GM23338 (cell line): ENCODE measurements at regions not wholly inside any gene's neighbourhood (a gene's known extent, or its start where the extent isn't known, plus 50 kb on each side); places are given as distances from the start of the nearest gene placed in this dataset.

ENCODE experiments used
- ATAC-seq: fragments of 200-7000 bp; cut with Tn5 transposase; 3 replicates; pipeline ENCODE4 v1.9.1; 2020
- DNase-seq: peaks from one replicate; pipeline ENCODE4 v3.0.0-alpha.2; 2015; ENCODE audit warnings: low spot score
- H2AFZ ChIP-seq: fragments of 200-600 bp; sonication (generic); 2 replicates; pipeline ENCODE4 v1.8.0; 2016; ENCODE audit warnings: antibody characterized with exemption, mild to moderate bottlenecking, moderate library complexity
- H3F3A ChIP-seq: fragments of 200-600 bp; sonication (generic); replicated peaks from 2 replicates; pipeline ENCODE4 v1.8.0; 2017; ENCODE audit warnings: antibody characterized with exemption, mixed run types, low read depth
- H3K27ac ChIP-seq: fragments of 200-600 bp; sonication (generic); 2 replicates; pipeline ENCODE4 v1.6.1; 2016; ENCODE audit warnings: low read depth
- H3K27me3 ChIP-seq: fragments of 200-600 bp; sonication (generic); 2 replicates; pipeline ENCODE4 v1.8.0; 2016; ENCODE audit warnings: mild to moderate bottlenecking, mixed run types, moderate library complexity; ENCODE audit not compliant: insufficient read depth
- H3K36me3 ChIP-seq: fragments of 200-600 bp; sonication (generic); 2 replicates; pipeline ENCODE4 v1.8.0; 2016; ENCODE audit warnings: mild to moderate bottlenecking; ENCODE audit not compliant: insufficient read depth
- H3K4me1 ChIP-seq: fragments of 200-600 bp; sonication (generic); 2 replicates; pipeline ENCODE4 v1.8.0; 2016; ENCODE audit warnings: mild to moderate bottlenecking, moderate library complexity; ENCODE audit not compliant: insufficient read depth
- H3K4me2 ChIP-seq: fragments of 200-600 bp; sonication (generic); 2 replicates; pipeline ENCODE4 v1.7.1; 2017; ENCODE audit warnings: mixed run types
- H3K4me3 ChIP-seq: fragments of 200-600 bp; sonication (generic); 2 replicates; pipeline ENCODE4 v1.6.1; 2016; ENCODE audit warnings: mixed run types
- H3K79me2 ChIP-seq: fragments of 200-600 bp; sonication (generic); replicated peaks from 2 replicates; pipeline ENCODE4 v1.8.0; 2017; ENCODE audit warnings: mild to moderate bottlenecking; ENCODE audit not compliant: insufficient read depth
- H3K9me2 ChIP-seq: fragments of 200-600 bp; sonication (generic); 2 replicates; pipeline ENCODE4 v1.8.0; 2017; ENCODE audit not compliant: insufficient read depth
- H4K20me1 ChIP-seq: fragments of 200-600 bp; sonication (generic); replicated peaks from 2 replicates; pipeline ENCODE4 v1.8.0; 2017; ENCODE audit warnings: mild to moderate bottlenecking; ENCODE audit not compliant: insufficient read depth
- H3K27ac Mint-ChIP-seq: 2 replicates; pipeline ENCODE4 v1.8.0; 2020; ENCODE audit warnings: inconsistent platforms, mild to moderate bottlenecking, moderate library complexity, mixed read lengths
- H3K27me3 Mint-ChIP-seq: 3 replicates; pipeline ENCODE4 v1.8.0; 2022; ENCODE audit warnings: low read depth, mild to moderate bottlenecking, moderate library complexity, mixed read lengths, inconsistent platforms; ENCODE audit not compliant: insufficient read depth, poor library complexity
- H3K36me3 Mint-ChIP-seq: 3 replicates; pipeline ENCODE4 v1.8.0; 2021; ENCODE audit warnings: low read depth, mild to moderate bottlenecking, inconsistent platforms, moderate library complexity, mixed read lengths
- H3K4me1 Mint-ChIP-seq: 3 replicates; pipeline ENCODE4 v1.8.0; 2020; ENCODE audit warnings: mild to moderate bottlenecking, inconsistent platforms, mixed read lengths
- H3K4me3 Mint-ChIP-seq: 3 replicates; pipeline ENCODE4 v1.8.0; 2021; ENCODE audit warnings: moderate library complexity, mild to moderate bottlenecking, inconsistent platforms, mixed read lengths
- H3K9me3 Mint-ChIP-seq: 3 replicates; pipeline ENCODE4 v1.8.0; 2020; ENCODE audit warnings: moderate library complexity, mild to moderate bottlenecking, inconsistent platforms, mixed read lengths
- CREB1 ChIP-seq: fragments of 250-450 bp; sonication (Bioruptor Pico); IDR thresholded peaks from 2 replicates; pipeline ENCODE4 v1.5.0; 2020; ENCODE audit warnings: low read depth, mild to moderate bottlenecking, moderate library complexity
- CTCF ChIP-seq, 2 experiments: fragments of 200-600 bp in 1 of 2; sonication (generic) in 1 of 2; conservative IDR thresholded peaks; 2 replicates each; pipeline versions ENCODE4 v1.5.1 to v1.6.1; 2016 to 2017; ENCODE audit warnings: antibody characterized with exemption in 2 of 2, low read depth in 2 of 2, mild to moderate bottlenecking in 2 of 2, moderate library complexity in 1 of 2
- ETS1 ChIP-seq: IDR thresholded peaks from 2 replicates; pipeline ENCODE4 v1.6.1; 2016; ENCODE audit warnings: antibody characterized with exemption
- EZH2 ChIP-seq: fragments of 200-600 bp; sonication (generic); IDR thresholded peaks from one replicate; pipeline ENCODE4 v1.8.0; 2017; ENCODE audit warnings: antibody characterized with exemption, mild to moderate bottlenecking, low read depth; ENCODE audit not compliant: unreplicated experiment
- EZH2phosphoT487 ChIP-seq: fragments of 200-600 bp; sonication (generic); IDR thresholded peaks from one replicate; pipeline ENCODE4 v1.8.1; 2018; ENCODE audit warnings: antibody characterized with exemption; ENCODE audit not compliant: unreplicated experiment
- JUNB ChIP-seq: IDR thresholded peaks from one replicate; pipeline ENCODE4 v1.6.1; 2016; ENCODE audit warnings: antibody characterized with exemption; ENCODE audit not compliant: unreplicated experiment
- NANOG ChIP-seq: IDR thresholded peaks from 2 replicates; pipeline ENCODE4 v1.6.1; 2016; ENCODE audit warnings: antibody characterized with exemption, borderline replicate concordance
- POLR2AphosphoS5 ChIP-seq: IDR thresholded peaks from 2 replicates; pipeline ENCODE4 v1.6.1; 2016; ENCODE audit warnings: antibody characterized with exemption, low read depth
- REST ChIP-seq: IDR thresholded peaks from one replicate; pipeline ENCODE4 v1.6.1; 2018; ENCODE audit warnings: antibody characterized with exemption; ENCODE audit not compliant: unreplicated experiment
- STAT1 ChIP-seq: IDR thresholded peaks from one replicate; pipeline ENCODE4 v1.6.1; 2016; ENCODE audit warnings: antibody characterized with exemption; ENCODE audit not compliant: unreplicated experiment
- ZNF114 ChIP-seq: fragments of 250-450 bp; sonication (Bioruptor Pico); IDR thresholded peaks from 2 replicates; pipeline ENCODE4 v1.5.0; 2020; ENCODE audit warnings: mild to moderate bottlenecking, moderate library complexity
- ZNF331 ChIP-seq: fragments of 250-450 bp; sonication (Bioruptor Pico); IDR thresholded peaks from 2 replicates; pipeline ENCODE4 v1.5.0; 2020; ENCODE audit warnings: low read depth, mild to moderate bottlenecking, moderate library complexity
- ZNF462 ChIP-seq: fragments of 250-450 bp; sonication (Bioruptor Pico); IDR thresholded peaks from 2 replicates; pipeline ENCODE4 v1.5.0; 2020; ENCODE audit warnings: mild to moderate bottlenecking, moderate library complexity

GRCh38 chr17:10920558-10921108 is 82.7 kb upstream of the PIRT start:
- H3K4me3 Mint-ChIP-seq = no peak overlapping the region
- TF ChIP-seq CTCF (conservative IDR thresholded peaks at IDR 0.05; ENCODE audit: low read depth in 2 of 2) = no peak
- TF ChIP-seq ZNF462 = no peak
- TF ChIP-seq NANOG = no peak
- TF ChIP-seq EZH2phosphoT487 = no peak
- TF ChIP-seq JUNB = no peak
- TF ChIP-seq ZNF114 = no peak
- TF ChIP-seq REST = no peak
- no peak for TF ChIP-seq ETS1
- TF ChIP-seq ZNF331 = no peak
- TF ChIP-seq EZH2 = no peak
- TF ChIP-seq STAT1 = no peak
- no peak for TF ChIP-seq POLR2AphosphoS5
- TF ChIP-seq CREB1 (CRISPR knock-in tag) = no peak
- no peak overlapping the region for H2AFZ ChIP-seq
- H3K27me3 Mint-ChIP-seq = peaks cover 4% of the 10 kb centered on the region
- H4K20me1 ChIP-seq = no peaks in the 10 kb centered on the region
- H3K4me1 Mint-ChIP-seq = no peaks in the 10 kb centered on the region
- H3K9me2 ChIP-seq = no peaks in the 10 kb centered on the region
- no peak overlapping the region for H3K4me2 ChIP-seq
- H3K27ac ChIP-seq = no peak overlapping the region
- DNase-seq (no peak), ATAC-seq (no peak)
- no peak overlapping the region for H3K27ac Mint-ChIP-seq
- peaks cover 40% of the 10 kb centered on the region for H3K36me3 Mint-ChIP-seq
- no peaks in the 10 kb centered on the region for H3F3A ChIP-seq
- H3K79me2 ChIP-seq = no peaks in the 10 kb centered on the region
- H3K4me3 ChIP-seq = no peak overlapping the region
- peaks cover 98% of the 10 kb centered on the region for H3K9me3 Mint-ChIP-seq
- H3K36me3 ChIP-seq = no peaks in the 10 kb centered on the region
- H3K4me1 ChIP-seq = no peaks in the 10 kb centered on the region
- no peaks in the 10 kb centered on the region for H3K27me3 ChIP-seq
